Vagina (tissue), 2 donors: ENCODE measurements at regions not wholly inside any gene's neighbourhood (a gene's known extent, or its start where the extent isn't known, plus 50 kb on each side); places are given as distances from the start of the nearest gene placed in this dataset.

Source experiments
- DNase-seq, 2 donors: peaks; one replicate each; pipeline ENCODE4 v3.0.0-alpha.2; 2017; ENCODE audit errors: extremely low spot score in 2 of 2
- H3K27ac ChIP-seq: fragments of 200-600 bp; sonication (generic); one replicate; pipeline ENCODE4 v1.5.1; 2019
- H3K27me3 ChIP-seq: fragments of 200-600 bp; sonication (generic); one replicate; pipeline ENCODE4 v1.5.1; 2019
- H3K36me3 ChIP-seq, 2 donors: fragments of 200-600 bp; sonication (generic); one replicate each; pipeline ENCODE4 v1.5.1; 2017 to 2019
- H3K4me1 ChIP-seq: fragments of 200-600 bp; sonication (generic); one replicate; pipeline ENCODE4 v1.5.1; 2019
- H3K4me3 ChIP-seq, 2 donors: fragments of 200-600 bp; sonication (generic); 1 replicate in 1 of 2; 2 replicates in 1 of 2; pipeline ENCODE4 v1.5.1; 2016 to 2019
- H3K9me3 ChIP-seq: fragments of 200-600 bp; sonication (generic); one replicate; pipeline ENCODE4 v1.5.1; 2019
- POLR2A ChIP-seq, 2 donors: fragments of 450-650 bp; IDR thresholded peaks; one replicate each; pipeline ENCODE4 v1.6.1; 2017; ENCODE audit warnings: antibody characterized with exemption in 2 of 2, mild to moderate bottlenecking in 2 of 2, moderate library complexity in 2 of 2
- POLR2AphosphoS5 ChIP-seq, 2 donors: sonication (generic); formaldehyde crosslinking; IDR thresholded peaks; one replicate each; pipeline ENCODE4 v1.9.0; 2017; ENCODE audit warnings: antibody characterized with exemption in 2 of 2, mild to moderate bottlenecking in 2 of 2, low read depth in 1 of 2; ENCODE audit not compliant: insufficient read depth in 1 of 2
- intact Hi-C: fragments of 100-400 bp; cut with DNase I; formaldehyde crosslinking; loops from one replicate; pipeline ENCODE4 v1.15.1; 2023
- TF ChIP-seq, protein P1 (sequence below), 3 experiments: fragments of 450-650 bp in 2 of 3; fragments of 200-600 bp in 1 of 3; sonication (generic) in 1 of 3; IDR thresholded peaks; one replicate each; pipeline ENCODE4 v1.5.1; 2017 to 2019; ENCODE audit warnings: antibody characterized with exemption in 3 of 3, mild to moderate bottlenecking in 2 of 3, moderate library complexity in 2 of 3

DNA sequence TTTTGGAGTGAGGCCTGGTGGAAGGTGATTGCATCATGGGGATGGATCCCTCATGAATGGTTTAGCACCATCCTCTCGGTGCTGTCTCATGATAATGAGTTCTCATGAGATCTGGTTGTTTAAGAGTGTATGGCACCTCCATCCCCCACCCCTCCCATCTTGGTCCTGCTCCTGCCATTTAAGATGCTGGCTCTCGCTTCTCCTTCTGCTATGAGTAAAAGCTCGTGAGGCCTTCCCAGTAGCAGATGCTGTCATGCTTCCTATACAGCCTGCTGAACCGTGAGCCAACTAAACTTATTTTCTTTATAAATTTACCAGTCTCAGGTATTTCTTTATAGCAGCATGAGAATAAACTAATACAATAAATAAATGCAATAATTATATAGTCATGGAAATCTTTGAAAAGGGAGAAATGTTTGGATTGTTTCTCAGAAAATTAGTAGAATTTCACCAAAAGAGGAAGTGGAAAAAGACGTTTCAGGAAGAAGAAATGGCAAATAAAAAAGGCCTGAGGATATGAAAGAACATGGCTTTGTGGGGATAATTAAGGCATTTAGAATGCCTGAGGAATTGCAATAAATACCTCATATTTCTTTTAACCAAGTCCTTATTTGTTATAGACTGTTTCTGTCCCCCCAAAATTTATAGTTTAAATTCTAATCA, 451.2 kb upstream of the ADGRL4 start:
- no peaks in the 10 kb centered on the region for H3K27me3 ChIP-seq
- no peak overlapping the region for H3K27ac ChIP-seq
- no peak overlapping the region for H3K4me3 ChIP-seq
- H3K36me3 ChIP-seq: no peaks in the 10 kb centered on the region
- H3K9me3 ChIP-seq: no peaks in the 10 kb centered on the region
- no peak for TF ChIP-seq POLR2AphosphoS5 (IDR thresholded peaks at IDR 0.05; ENCODE audit: insufficient read depth in 1 of 2, low read depth in 1 of 2)
- TF ChIP-seq POLR2A (IDR thresholded peaks at IDR 0.05): no peak
- TF ChIP-seq, protein P1, sequence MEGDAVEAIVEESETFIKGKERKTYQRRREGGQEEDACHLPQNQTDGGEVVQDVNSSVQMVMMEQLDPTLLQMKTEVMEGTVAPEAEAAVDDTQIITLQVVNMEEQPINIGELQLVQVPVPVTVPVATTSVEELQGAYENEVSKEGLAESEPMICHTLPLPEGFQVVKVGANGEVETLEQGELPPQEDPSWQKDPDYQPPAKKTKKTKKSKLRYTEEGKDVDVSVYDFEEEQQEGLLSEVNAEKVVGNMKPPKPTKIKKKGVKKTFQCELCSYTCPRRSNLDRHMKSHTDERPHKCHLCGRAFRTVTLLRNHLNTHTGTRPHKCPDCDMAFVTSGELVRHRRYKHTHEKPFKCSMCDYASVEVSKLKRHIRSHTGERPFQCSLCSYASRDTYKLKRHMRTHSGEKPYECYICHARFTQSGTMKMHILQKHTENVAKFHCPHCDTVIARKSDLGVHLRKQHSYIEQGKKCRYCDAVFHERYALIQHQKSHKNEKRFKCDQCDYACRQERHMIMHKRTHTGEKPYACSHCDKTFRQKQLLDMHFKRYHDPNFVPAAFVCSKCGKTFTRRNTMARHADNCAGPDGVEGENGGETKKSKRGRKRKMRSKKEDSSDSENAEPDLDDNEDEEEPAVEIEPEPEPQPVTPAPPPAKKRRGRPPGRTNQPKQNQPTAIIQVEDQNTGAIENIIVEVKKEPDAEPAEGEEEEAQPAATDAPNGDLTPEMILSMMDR (IDR thresholded peaks at IDR 0.05): no peak
- intact Hi-C loops: no loop called here
- no peak for DNase-seq
- no peaks in the 10 kb centered on the region for H3K4me1 ChIP-seq

DNA sequence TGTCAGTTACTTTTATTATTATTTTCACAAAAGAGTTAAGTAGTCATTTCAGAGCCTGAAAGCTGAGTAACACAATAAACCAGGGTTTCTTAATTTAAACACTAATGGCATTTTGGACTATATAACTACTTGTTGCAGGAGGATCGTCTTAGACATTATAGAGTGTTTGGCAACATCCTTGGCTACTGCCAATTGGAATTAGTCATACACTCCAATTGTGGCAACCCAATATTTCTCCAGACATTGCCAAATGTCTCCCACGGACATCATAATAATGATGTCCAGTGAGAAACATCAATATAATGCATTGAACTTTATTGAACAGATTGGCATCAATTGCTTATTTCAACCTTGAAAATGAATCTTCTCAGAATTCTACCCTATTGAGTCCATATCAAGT, 441.9 kb upstream of the ADGRL4 start:
- DNase-seq: no peak
- TF ChIP-seq, protein P1 (IDR thresholded peaks at IDR 0.05): no peak
- TF ChIP-seq POLR2AphosphoS5 (IDR thresholded peaks at IDR 0.05; ENCODE audit: insufficient read depth in 1 of 2, low read depth in 1 of 2) (no peak), POLR2A (IDR thresholded peaks at IDR 0.05) (no peak)
- Histone ChIP-seq H3K9me3 (no peaks in the 10 kb centered on the region), H3K4me1 (no peaks in the 10 kb centered on the region), H3K36me3 (no peaks in the 10 kb centered on the region), H3K27me3 (no peaks in the 10 kb centered on the region), H3K4me3 (no peak overlapping the region), H3K27ac (no peak overlapping the region)
- intact Hi-C loops: no loop called here

DNA sequence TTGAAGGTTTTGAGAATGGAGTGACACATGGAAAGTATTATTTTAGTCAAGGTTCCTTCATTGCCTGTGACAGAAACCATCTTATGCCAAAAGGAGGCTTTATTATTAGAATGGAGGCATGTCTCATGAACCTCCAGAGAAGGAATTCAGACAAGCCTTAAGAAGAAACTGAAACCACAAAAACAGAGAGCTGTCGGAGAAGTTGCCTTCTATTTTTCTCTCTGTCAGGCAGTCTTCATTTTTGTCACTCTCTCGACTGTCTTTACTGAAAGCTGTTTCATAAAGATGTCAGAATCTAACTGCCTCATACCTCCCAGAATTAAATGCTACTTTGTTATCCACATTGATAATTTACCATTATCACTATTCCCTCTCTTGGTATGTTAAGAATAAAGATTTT, 434.7 kb upstream of the ADGRL4 start:
- intact Hi-C loops: no loop called here
- no peaks in the 10 kb centered on the region for H3K4me1 ChIP-seq

GRCh38 chr1:79437540-79437939, 431.0 kb upstream of the ADGRL4 start:
- TF ChIP-seq POLR2A (IDR thresholded peaks at IDR 0.05): no peak
- TF ChIP-seq, protein P1 (IDR thresholded peaks at IDR 0.05): no peak
- TF ChIP-seq POLR2AphosphoS5 (IDR thresholded peaks at IDR 0.05; ENCODE audit: insufficient read depth in 1 of 2, low read depth in 1 of 2): no peak
- Histone ChIP-seq H3K27me3 (no peaks in the 10 kb centered on the region), H3K9me3 (no peaks in the 10 kb centered on the region), H3K4me3 (no peak overlapping the region), H3K4me1 (no peaks in the 10 kb centered on the region), H3K27ac (no peak overlapping the region), H3K36me3 (no peaks in the 10 kb centered on the region)
- intact Hi-C loops: no loop called here
- no peak for DNase-seq

More for the DNA sequence above, 434.7 kb upstream of the ADGRL4 start:
- Histone ChIP-seq H3K36me3 (no peaks in the 10 kb centered on the region), H3K9me3 (no peaks in the 10 kb centered on the region), H3K27ac (no peak overlapping the region), H3K27me3 (no peaks in the 10 kb centered on the region), H3K4me3 (no peak overlapping the region)
- DNase-seq: no peak
- TF ChIP-seq POLR2A (IDR thresholded peaks at IDR 0.05) (no peak), POLR2AphosphoS5 (IDR thresholded peaks at IDR 0.05; ENCODE audit: insufficient read depth in 1 of 2, low read depth in 1 of 2) (no peak)
- TF ChIP-seq, protein P1 (IDR thresholded peaks at IDR 0.05): no peak

- Histone ChIP-seq H3K4me3 (no peak overlapping the region), H3K27ac (no peak overlapping the region), H3K9me3 (no peaks in the 10 kb centered on the region), H3K27me3 (no peaks in the 10 kb centered on the region), H3K36me3 (no peaks in the 10 kb centered on the region), H3K4me1 (no peaks in the 10 kb centered on the region)
- no peak for DNase-seq
- TF ChIP-seq, protein P1 (IDR thresholded peaks at IDR 0.05): no peak
- no peak for TF ChIP-seq POLR2AphosphoS5 (IDR thresholded peaks at IDR 0.05; ENCODE audit: insufficient read depth in 1 of 2, low read depth in 1 of 2)
- TF ChIP-seq POLR2A (IDR thresholded peaks at IDR 0.05): no peak
- intact Hi-C loops: no loop called here
Observed at GRCh38 chr1:79431340-79431739, 424.8 kb upstream of the ADGRL4 start.
